Fibroblast of the aortic adventitia (primary cell): ENCODE measurements at regions not wholly inside any gene's neighbourhood (a gene's known extent, or its start where the extent isn't known, plus 50 kb on each side); places are given as distances from the start of the nearest gene placed in this dataset.

Experiments used
- DNase-seq: peaks from one replicate; pipeline ENCODE4 v3.0.0-alpha.2; 2010; ENCODE audit warnings: low read depth
- H3K4me3 ChIP-seq: 2 replicates; pipeline ENCODE4 v1.5.1; 2011; ENCODE audit warnings: low read depth, mild to moderate bottlenecking, control low read depth, low read length, moderate library complexity
- CTCF ChIP-seq: IDR thresholded peaks from 2 replicates; pipeline ENCODE4 v1.5.1; 2011; ENCODE audit warnings: mild to moderate bottlenecking, low read length, control low read depth, inconsistent platforms; ENCODE audit not compliant: insufficient read depth

DNA sequence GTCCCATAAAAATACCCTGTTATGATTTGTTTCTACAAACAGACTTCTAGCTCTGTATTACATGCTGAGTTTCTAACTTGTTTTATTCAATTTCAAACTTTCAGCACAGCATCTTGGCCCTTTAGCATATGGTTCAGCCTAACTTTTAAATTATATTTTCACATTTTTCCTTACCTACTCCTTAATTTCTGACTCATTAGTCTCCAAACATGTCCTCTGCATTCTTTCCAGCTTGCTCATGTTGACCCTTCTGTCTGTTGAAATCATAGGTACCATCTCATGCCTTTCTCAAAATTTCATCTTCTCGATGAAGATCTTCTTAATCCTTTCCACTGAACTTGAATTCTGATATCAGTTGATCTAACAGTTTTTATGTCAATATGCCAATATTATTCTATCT lies 200.9 kb upstream of the RIOK2 start:
- H3K4me3 ChIP-seq = no peak overlapping the region
- DNase-seq = peak; percentile 18
- TF ChIP-seq CTCF = no peak

DNA sequence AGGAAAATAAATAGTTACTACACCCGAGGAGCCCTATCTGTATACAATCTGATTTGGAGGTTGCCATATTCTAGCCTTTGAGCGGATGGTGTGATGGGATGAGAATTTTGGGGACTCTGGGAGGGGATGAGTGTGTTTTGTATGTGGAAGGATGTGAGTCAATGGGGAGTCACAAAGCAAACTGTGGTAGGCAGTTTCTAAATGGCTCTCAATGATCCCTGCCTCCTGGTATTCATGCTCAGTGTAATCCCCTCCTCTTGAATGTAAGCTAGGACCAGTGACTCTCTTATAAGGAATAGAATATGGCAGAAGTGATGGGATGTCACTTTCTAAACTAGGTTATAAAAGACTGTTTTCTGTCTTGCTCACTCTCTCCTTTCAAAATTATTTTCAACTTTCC lies 205.7 kb upstream of the RIOK2 start:
- H3K4me3 ChIP-seq = no peak overlapping the region
- no peak for DNase-seq
- TF ChIP-seq CTCF = no peak

GRCh38 chr5:97400537-97400936 lies 217.5 kb upstream of the RIOK2 start:
- no peak for TF ChIP-seq CTCF
- DNase-seq = no peak
- no peak overlapping the region for H3K4me3 ChIP-seq

DNA sequence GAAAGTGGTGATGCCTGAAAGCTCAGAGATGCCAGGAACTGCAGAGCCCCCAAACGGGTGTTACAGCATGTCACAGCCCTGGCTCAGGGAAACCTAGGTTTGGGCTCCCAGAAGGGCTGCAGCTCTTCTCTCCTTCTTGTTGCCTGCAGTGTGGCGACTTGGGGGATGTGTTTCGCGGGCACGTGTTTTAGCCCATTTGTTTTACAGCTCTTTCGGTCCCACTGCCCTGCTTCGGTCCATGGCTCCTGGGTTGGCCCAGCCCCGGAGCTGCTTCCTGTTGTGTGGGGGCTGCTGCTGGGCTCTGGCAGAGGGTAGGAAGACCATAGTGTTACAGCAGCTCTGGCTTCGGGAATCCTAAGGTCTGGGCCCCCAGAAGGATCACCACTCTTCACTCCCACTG lies 222.9 kb upstream of the RIOK2 start:
- no peak for TF ChIP-seq CTCF
- no peak for DNase-seq
- no peak overlapping the region for H3K4me3 ChIP-seq

DNA sequence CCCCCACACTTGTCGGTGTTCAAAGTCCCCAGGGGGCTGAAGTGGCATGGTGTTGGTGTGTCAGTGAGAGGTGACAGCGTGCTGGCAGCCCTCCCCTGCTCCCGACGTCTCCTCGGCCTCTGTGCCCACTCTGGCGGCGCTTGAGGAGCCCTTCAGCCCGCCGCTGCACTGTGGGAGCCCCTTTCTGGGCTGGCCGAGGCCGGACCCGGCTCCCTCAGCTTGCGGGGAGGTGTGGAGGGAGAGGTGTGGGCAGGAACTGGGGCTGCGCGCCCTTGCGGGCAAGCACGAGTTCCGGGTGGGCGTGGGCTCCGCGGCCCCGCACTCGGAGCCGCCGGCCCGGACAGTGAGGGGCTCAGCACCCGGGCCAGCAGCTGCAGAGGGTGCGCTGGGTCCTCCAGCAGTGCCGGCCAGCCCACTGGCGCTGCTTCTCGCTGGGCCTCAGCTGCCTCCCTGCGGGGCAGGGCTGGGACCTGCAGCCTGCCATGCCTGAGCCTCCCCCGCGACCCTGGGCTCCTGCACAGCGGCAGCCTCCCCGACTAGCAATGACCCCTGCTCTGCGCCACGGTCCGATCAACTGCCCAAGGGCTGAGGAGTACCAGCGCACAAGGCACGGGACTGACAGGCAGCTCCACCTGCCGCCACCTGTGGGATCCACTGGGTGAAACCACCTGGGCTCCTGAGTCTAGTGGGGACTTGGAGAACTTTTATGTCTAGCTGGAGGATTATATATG lies 224.1 kb upstream of the RIOK2 start:
- no peak for DNase-seq
- TF ChIP-seq CTCF = no peak

GRCh38 chr5:97408331-97408730 lies 225.3 kb upstream of the RIOK2 start:
- no peak for DNase-seq
- no peak overlapping the region for H3K4me3 ChIP-seq
- TF ChIP-seq CTCF = no peak

More for the DNA sequence above, 224.1 kb upstream of the RIOK2 start:
- no peak overlapping the region for H3K4me3 ChIP-seq

DNA sequence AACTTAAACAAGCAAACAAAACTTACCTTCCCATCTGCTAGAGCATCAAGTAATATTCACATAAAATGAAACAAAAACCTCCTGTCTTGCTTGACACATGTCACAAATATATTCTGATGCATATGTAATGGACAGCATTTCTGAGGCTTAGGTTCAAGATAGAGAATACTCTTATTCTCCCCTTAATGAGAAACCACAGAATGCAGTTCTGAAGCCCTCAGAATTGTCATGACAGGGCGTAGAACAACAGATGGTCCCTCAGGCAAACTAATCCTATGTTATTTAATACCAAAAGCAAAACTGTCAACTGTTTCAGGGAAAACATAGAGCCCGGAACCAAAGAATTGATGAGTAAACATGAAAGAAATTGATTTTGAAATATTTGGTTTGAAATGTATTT lies 229.9 kb upstream of the RIOK2 start:
- no peak overlapping the region for H3K4me3 ChIP-seq
- no peak for TF ChIP-seq CTCF
- DNase-seq = no peak
